Neural cell (in vitro differentiated cells): ENCODE measurements at regions not wholly inside any gene's neighbourhood (a gene's known extent, or its start where the extent isn't known, plus 50 kb on each side); places are given as distances from the start of the nearest gene placed in this dataset.

Experiments used
- H2AFZ ChIP-seq: fragments of 200-600, 300-800 bp; sonication (generic), shearing (Covaris generic); 2 replicates; pipeline ENCODE4 v1.6.0; 2014; ENCODE audit warnings: low read depth, mild to moderate bottlenecking, antibody characterized with exemption, low read length, moderate library complexity
- H3F3A ChIP-seq: fragments of 200-600 bp; shearing (Covaris generic); 2 replicates; pipeline ENCODE4 v1.6.1; 2016; ENCODE audit warnings: mild to moderate bottlenecking, moderate library complexity, mixed read lengths, antibody characterized with exemption, low read length; ENCODE audit not compliant: insufficient read depth, poor library complexity, severe bottlenecking
- H3K27ac ChIP-seq: fragments of 200-600, 300-800 bp; sonication (generic), shearing (Covaris generic); 2 replicates; pipeline ENCODE4 v1.5.1; 2014; ENCODE audit warnings: mild to moderate bottlenecking, low read length, moderate library complexity
- H3K27me3 ChIP-seq: fragments of 300-800, 200-600 bp; sonication (generic), shearing (Covaris generic); 2 replicates; pipeline ENCODE4 v1.6.0; 2014; ENCODE audit warnings: mild to moderate bottlenecking, low read depth, low read length, moderate library complexity; ENCODE audit not compliant: insufficient read depth
- H3K36me3 ChIP-seq: fragments of 300-800, 200-600 bp; sonication (generic), shearing (Covaris generic); 2 replicates; pipeline ENCODE4 v1.5.1; 2014; ENCODE audit warnings: mild to moderate bottlenecking, antibody characterized with exemption, low read length, moderate library complexity; ENCODE audit not compliant: insufficient read depth
- H3K4me2 ChIP-seq: fragments of 300-800, 200-600 bp; sonication (generic), shearing (Covaris generic); 2 replicates; pipeline ENCODE4 v1.6.0; 2014; ENCODE audit warnings: mild to moderate bottlenecking, low read length
- H3K4me3 ChIP-seq: fragments of 300-800, 200-600 bp; sonication (generic), shearing (Covaris generic); 2 replicates; pipeline ENCODE4 v1.5.1; 2014; ENCODE audit warnings: mild to moderate bottlenecking, low read length, moderate library complexity
- H3K79me2 ChIP-seq: fragments of 200-600 bp; shearing (Covaris generic); replicated peaks from 2 replicates; pipeline ENCODE4 v1.6.0; 2014; ENCODE audit warnings: mild to moderate bottlenecking, low read length, moderate library complexity; ENCODE audit not compliant: insufficient read depth
- H3K9ac ChIP-seq: fragments of 300-800, 200-600 bp; sonication (generic), shearing (Covaris generic); 2 replicates; pipeline ENCODE4 v1.6.1; 2016; ENCODE audit warnings: mild to moderate bottlenecking, low read length, mixed read lengths
- H3K9me2 ChIP-seq: fragments of 200-600 bp; shearing (Covaris generic); 2 replicates; pipeline ENCODE4 v1.6.1; 2016; ENCODE audit warnings: mild to moderate bottlenecking, low read length, mixed read lengths; ENCODE audit not compliant: insufficient read depth
- H3K9me3 ChIP-seq: fragments of 200-600, 300-800 bp; sonication (generic), shearing (Covaris generic); 2 replicates; pipeline ENCODE4 v1.6.1; 2016; ENCODE audit warnings: mild to moderate bottlenecking, mixed run types, low read length, moderate library complexity, mixed read lengths
- H4K20me1 ChIP-seq: fragments of 200-600 bp; shearing (Covaris generic); 2 replicates; pipeline ENCODE4 v1.6.1; 2016; ENCODE audit warnings: mild to moderate bottlenecking, mixed run types; ENCODE audit not compliant: insufficient read depth
- EP300 ChIP-seq: fragments of 450-650 bp; conservative IDR thresholded peaks from 2 replicates; pipeline ENCODE4 v1.6.1; 2014; ENCODE audit warnings: antibody characterized with exemption, mild to moderate bottlenecking, moderate library complexity; ENCODE audit not compliant: poor library complexity, severe bottlenecking
- EZH2 ChIP-seq: fragments of 200-600, 300-800 bp; shearing (Covaris generic), sonication (generic); IDR thresholded peaks from 2 replicates; pipeline ENCODE4 v1.6.1; 2014; ENCODE audit warnings: antibody characterized with exemption, low read length, borderline replicate concordance, mild to moderate bottlenecking; ENCODE audit not compliant: insufficient read depth, poor library complexity, severe bottlenecking
- MXI1 ChIP-seq: fragments of 450-650 bp; conservative IDR thresholded peaks from 2 replicates; pipeline ENCODE4 v1.6.1; 2014; ENCODE audit warnings: antibody characterized with exemption, mild to moderate bottlenecking; ENCODE audit not compliant: poor library complexity, severe bottlenecking
- POLR2AphosphoS5 ChIP-seq: IDR thresholded peaks from 2 replicates; pipeline ENCODE4 v1.6.1; 2012
- RAD21 ChIP-seq: fragments of 450-650 bp; conservative IDR thresholded peaks from 2 replicates; pipeline ENCODE4 v1.6.1; 2014; ENCODE audit warnings: antibody characterized with exemption, mild to moderate bottlenecking, moderate library complexity
- REST ChIP-seq: IDR thresholded peaks from 2 replicates; pipeline ENCODE4 v1.6.1; 2012; ENCODE audit warnings: borderline replicate concordance
- SMC3 ChIP-seq: fragments of 450-650 bp; conservative IDR thresholded peaks from 2 replicates; pipeline ENCODE4 v1.6.1; 2014; ENCODE audit warnings: antibody characterized with exemption, mild to moderate bottlenecking, moderate library complexity; ENCODE audit not compliant: poor library complexity
- TAF1 ChIP-seq: IDR thresholded peaks from 2 replicates; pipeline ENCODE4 v1.6.1; 2012; ENCODE audit warnings: low read depth
- TF ChIP-seq, protein P1 (sequence below): fragments of 450-650 bp; IDR thresholded peaks from 2 replicates; pipeline ENCODE4 v1.5.1; 2014; ENCODE audit warnings: antibody characterized with exemption, mild to moderate bottlenecking, moderate library complexity; ENCODE audit not compliant: poor library complexity, severe bottlenecking

DNA sequence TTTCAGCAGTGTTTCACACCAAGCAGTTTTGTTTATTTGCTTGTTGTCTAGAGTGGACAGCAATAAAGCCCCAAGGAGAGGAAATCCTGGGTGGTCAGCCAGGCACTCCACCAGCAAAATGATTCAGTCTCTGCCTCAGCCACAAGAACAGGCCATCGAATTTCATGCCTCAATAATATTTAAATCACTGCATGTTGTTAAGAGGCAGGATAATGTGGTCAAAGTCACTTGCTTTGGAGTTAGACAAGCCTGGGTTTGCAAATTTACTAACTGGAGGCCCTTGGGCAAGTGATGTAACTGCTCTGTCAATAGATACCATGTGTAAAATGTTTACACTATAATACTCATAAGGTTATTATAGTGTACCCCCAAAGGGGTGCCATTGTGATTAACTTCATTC, 349.6 kb downstream of the LMO4 start:
- TF ChIP-seq EZH2 (no peak), POLR2AphosphoS5 (no peak), RAD21 (no peak), REST (no peak), EP300 (no peak), TAF1 (no peak), MXI1 (no peak), SMC3 (no peak)
- TF ChIP-seq, protein P1, sequence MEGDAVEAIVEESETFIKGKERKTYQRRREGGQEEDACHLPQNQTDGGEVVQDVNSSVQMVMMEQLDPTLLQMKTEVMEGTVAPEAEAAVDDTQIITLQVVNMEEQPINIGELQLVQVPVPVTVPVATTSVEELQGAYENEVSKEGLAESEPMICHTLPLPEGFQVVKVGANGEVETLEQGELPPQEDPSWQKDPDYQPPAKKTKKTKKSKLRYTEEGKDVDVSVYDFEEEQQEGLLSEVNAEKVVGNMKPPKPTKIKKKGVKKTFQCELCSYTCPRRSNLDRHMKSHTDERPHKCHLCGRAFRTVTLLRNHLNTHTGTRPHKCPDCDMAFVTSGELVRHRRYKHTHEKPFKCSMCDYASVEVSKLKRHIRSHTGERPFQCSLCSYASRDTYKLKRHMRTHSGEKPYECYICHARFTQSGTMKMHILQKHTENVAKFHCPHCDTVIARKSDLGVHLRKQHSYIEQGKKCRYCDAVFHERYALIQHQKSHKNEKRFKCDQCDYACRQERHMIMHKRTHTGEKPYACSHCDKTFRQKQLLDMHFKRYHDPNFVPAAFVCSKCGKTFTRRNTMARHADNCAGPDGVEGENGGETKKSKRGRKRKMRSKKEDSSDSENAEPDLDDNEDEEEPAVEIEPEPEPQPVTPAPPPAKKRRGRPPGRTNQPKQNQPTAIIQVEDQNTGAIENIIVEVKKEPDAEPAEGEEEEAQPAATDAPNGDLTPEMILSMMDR = no peak
- Histone ChIP-seq H3K4me2 (no peak overlapping the region), H3K4me3 (no peak overlapping the region), H3K79me2 (no peaks in the 10 kb centered on the region), H3F3A (no peaks in the 10 kb centered on the region), H3K27ac (no peak overlapping the region), H3K27me3 (no peaks in the 10 kb centered on the region), H3K36me3 (no peaks in the 10 kb centered on the region), H3K9ac (no peak overlapping the region), H2AFZ (no peak overlapping the region), H3K9me2 (no peaks in the 10 kb centered on the region), H4K20me1 (no peaks in the 10 kb centered on the region), H3K9me3 (no peaks in the 10 kb centered on the region)

GRCh38 chr1:87682565-87682964, 353.9 kb downstream of the LMO4 start:
- no peaks in the 10 kb centered on the region for H3K9me3 ChIP-seq
- no peaks in the 10 kb centered on the region for H3K36me3 ChIP-seq
- H3F3A ChIP-seq = no peaks in the 10 kb centered on the region
- no peak overlapping the region for H3K4me3 ChIP-seq
- TF ChIP-seq RAD21 = no peak
- TF ChIP-seq, protein P1 = no peak
- TF ChIP-seq SMC3 = no peak
- TF ChIP-seq EP300 = no peak
- TF ChIP-seq TAF1 = no peak
- no peak for TF ChIP-seq EZH2
- no peak for TF ChIP-seq POLR2AphosphoS5
- no peak for TF ChIP-seq MXI1
- TF ChIP-seq REST = no peak
- no peak overlapping the region for H2AFZ ChIP-seq
- no peak overlapping the region for H3K4me2 ChIP-seq
- H3K9me2 ChIP-seq = no peaks in the 10 kb centered on the region
- H3K27ac ChIP-seq = no peak overlapping the region
- peaks cover 5% of the 10 kb centered on the region for H3K27me3 ChIP-seq
- no peaks in the 10 kb centered on the region for H3K79me2 ChIP-seq
- no peak overlapping the region for H3K9ac ChIP-seq
- no peaks in the 10 kb centered on the region for H4K20me1 ChIP-seq
